ENCODE measurements at regions not wholly inside any gene's neighbourhood (a gene's known extent, or its start where the extent isn't known, plus 50 kb on each side); places are given as distances from the start of the nearest gene placed in this dataset.

DNA sequence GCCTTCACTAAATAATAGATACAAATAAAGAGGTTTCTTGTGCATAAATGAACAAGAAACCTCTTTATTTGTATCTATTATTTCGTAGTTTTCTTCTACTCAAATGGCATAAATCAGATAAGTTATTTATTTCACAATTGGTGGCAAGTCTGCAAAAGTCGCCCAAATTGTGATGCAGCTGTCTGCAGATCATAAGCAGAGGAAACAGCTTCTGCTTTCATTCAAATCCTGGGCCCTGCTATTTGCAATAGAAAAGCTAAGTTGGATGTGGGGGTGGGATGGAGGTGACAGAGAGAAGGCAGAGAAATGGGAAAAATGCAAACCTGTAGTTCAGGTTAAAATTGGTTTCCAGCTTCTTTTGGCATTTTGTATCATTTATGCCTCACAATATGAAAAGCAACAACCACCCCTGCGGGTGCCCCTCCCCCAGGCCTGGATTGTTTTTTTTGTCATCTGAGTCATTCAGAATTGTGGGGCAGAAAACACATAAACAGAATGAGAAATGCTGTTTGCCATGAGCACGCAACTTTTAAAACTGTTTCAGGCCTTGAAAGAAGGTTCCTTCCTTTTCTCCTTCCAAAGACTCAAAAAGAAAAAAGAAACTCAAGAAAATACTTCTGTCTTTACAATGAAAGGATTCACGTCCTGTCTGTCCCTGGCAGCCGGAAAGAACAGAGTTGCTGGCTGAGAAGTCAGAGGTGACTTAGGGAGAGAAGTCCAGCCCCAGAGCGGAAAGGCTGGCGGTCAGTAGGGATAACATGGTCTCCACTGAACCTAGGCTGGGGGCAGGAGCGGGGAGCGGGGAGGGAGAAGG lies 132.9 kb downstream of the BAMBI start:
- TF ChIP-seq, protein P1, sequence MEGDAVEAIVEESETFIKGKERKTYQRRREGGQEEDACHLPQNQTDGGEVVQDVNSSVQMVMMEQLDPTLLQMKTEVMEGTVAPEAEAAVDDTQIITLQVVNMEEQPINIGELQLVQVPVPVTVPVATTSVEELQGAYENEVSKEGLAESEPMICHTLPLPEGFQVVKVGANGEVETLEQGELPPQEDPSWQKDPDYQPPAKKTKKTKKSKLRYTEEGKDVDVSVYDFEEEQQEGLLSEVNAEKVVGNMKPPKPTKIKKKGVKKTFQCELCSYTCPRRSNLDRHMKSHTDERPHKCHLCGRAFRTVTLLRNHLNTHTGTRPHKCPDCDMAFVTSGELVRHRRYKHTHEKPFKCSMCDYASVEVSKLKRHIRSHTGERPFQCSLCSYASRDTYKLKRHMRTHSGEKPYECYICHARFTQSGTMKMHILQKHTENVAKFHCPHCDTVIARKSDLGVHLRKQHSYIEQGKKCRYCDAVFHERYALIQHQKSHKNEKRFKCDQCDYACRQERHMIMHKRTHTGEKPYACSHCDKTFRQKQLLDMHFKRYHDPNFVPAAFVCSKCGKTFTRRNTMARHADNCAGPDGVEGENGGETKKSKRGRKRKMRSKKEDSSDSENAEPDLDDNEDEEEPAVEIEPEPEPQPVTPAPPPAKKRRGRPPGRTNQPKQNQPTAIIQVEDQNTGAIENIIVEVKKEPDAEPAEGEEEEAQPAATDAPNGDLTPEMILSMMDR (IDR thresholded peaks at IDR 0.05), result no peak
- TF ChIP-seq POLR2A (IDR thresholded peaks at IDR 0.05) (no peak), POLR2AphosphoS5 (IDR thresholded peaks at IDR 0.05) (no peak), EP300 (IDR thresholded peaks at IDR 0.05) (no peak)
